ENCODE measurements at regions not wholly inside any gene's neighbourhood (a gene's known extent, or its start where the extent isn't known, plus 50 kb on each side); places are given as distances from the start of the nearest gene placed in this dataset.

GRCh38 chr3:144105542-144105941 lies 133.9 kb downstream of the DIPK2A start:
- peaks cover 3% of the 10 kb centered on the region in 2 experiments; a peak in 3 of 5 replicates for H3K9me3 Mint-ChIP-seq
- no peak for DNase-seq
- H2BK20ac ChIP-seq (ENCODE audit: low read depth, low read length, poor library complexity, severe bottlenecking): no peak overlapping the region
- H3K23me2 ChIP-seq (ENCODE audit: insufficient read length, low read depth, low read length, poor library complexity, severe bottlenecking): no peaks in the 10 kb centered on the region
- no peak overlapping the region for H3K4me2 ChIP-seq (ENCODE audit: insufficient read depth, insufficient read length, low read length)
- no peak overlapping the region for H3K4me3 Mint-ChIP-seq
- no peak overlapping the region for H4K5ac ChIP-seq (ENCODE audit: insufficient read length, low read depth, low read length)
- peaks cover 5% of the 10 kb centered on the region; the same call in 1 of the 2 replicates for H3K4me1 ChIP-seq (ENCODE audit: insufficient read depth, low read length)
- H3K9ac ChIP-seq (ENCODE audit: extremely low read depth, insufficient read length, low read length): no peak overlapping the region
- no peak overlapping the region for H3K18ac ChIP-seq (ENCODE audit: insufficient read length, low read depth, low read length)
- H3K79me1 ChIP-seq (ENCODE audit: insufficient read depth, low read depth, low read length, poor library complexity, severe bottlenecking): no peaks in the 10 kb centered on the region
- no peak for TF ChIP-seq CTCF (conservative IDR thresholded peaks at IDR 0.05)
- H3K56ac ChIP-seq (ENCODE audit: insufficient read length, low read depth, low read length): no peak overlapping the region
- H2AFZ ChIP-seq (ENCODE audit: low read length): no peak overlapping the region
- H3K9me3 ChIP-seq (ENCODE audit: control insufficient read depth, low read depth, low read length): no peaks in the 10 kb centered on the region
- no peak overlapping the region for H3K23ac ChIP-seq (ENCODE audit: insufficient read length, low read depth, low read length)
- no peak overlapping the region for H2BK15ac ChIP-seq (ENCODE audit: low read depth, low read length)
- H2AK5ac ChIP-seq (ENCODE audit: insufficient read length, low read length): no peak overlapping the region
- no peaks in the 10 kb centered on the region for H4K20me1 ChIP-seq (ENCODE audit: control insufficient read depth, insufficient read depth, insufficient read length)
- H3K4ac ChIP-seq (ENCODE audit: low read depth, low read length): no peak overlapping the region
- no peaks in the 10 kb centered on the region for H3K27me3 ChIP-seq (ENCODE audit: insufficient read depth, low read length)
- no peak overlapping the region for H4K91ac ChIP-seq (ENCODE audit: insufficient read length, low read depth, low read length)
- H3T11ph ChIP-seq (ENCODE audit: low read length): no peak overlapping the region
- no peak overlapping the region for H2BK5ac ChIP-seq (ENCODE audit: insufficient read length, low read length)
- H3K36me3 Mint-ChIP-seq (ENCODE audit: insufficient read depth in 1 of 3, low read depth in 3 of 3): peaks cover 0 to 5% (median 0%) of the 10 kb centered on the region in 3 experiments; a peak in 1 of 7 replicates
- no peak overlapping the region for H4K8ac ChIP-seq (replicated peaks; ENCODE audit: insufficient read length, low read depth, low read length)
- no peak overlapping the region for H2BK120ac ChIP-seq (ENCODE audit: low read depth, low read length, poor library complexity, severe bottlenecking)
- no peak overlapping the region for H3K14ac ChIP-seq (ENCODE audit: insufficient read depth, low read length)
- no peak overlapping the region for H3K27ac ChIP-seq (ENCODE audit: insufficient read length, low read depth, low read length)
- H3K79me2 ChIP-seq (ENCODE audit: insufficient read depth, low read length): no peaks in the 10 kb centered on the region
- no peak overlapping the region for H2BK12ac ChIP-seq (ENCODE audit: insufficient read length, low read depth, low read length)
- H3K27ac Mint-ChIP-seq: no peak overlapping the region
- no peaks in the 10 kb centered on the region; the same call in 1 of the 2 replicates for H3K27me3 Mint-ChIP-seq (ENCODE audit: low read depth)
- H3K4me1 Mint-ChIP-seq: peaks cover 16 to 21% of the 10 kb centered on the region in 2 experiments
- no CpG with 5 or more reads among the region's 3 CpGs for WGBS (ENCODE audit: extremely low coverage, insufficient read length, low lambda C conversion rate)

Measured in H9 (cell line).